Frontal cortex (tissue), 3 donors: ENCODE measurements at regions not wholly inside any gene's neighbourhood (a gene's known extent, or its start where the extent isn't known, plus 50 kb on each side); places are given as distances from the start of the nearest gene placed in this dataset.
"Not testable (repeated sequence)": the region's sequence is repeated elsewhere in the genome, so short reads cannot be mapped to it uniquely, and the experiment has no call there.

Experiments
- DNase-seq, 2 donors: peaks; one replicate each; pipeline ENCODE4 v3.0.0; 2012; ENCODE audit warnings: low spot score in 2 of 2
- FAIRE-seq: peaks from 2 replicates; lab custom pipeline; 2012; peaks lifted over from hg19 to GRCh38; lab: Jason Lieb, UNC
- donor health status: control.
- donor health status: control.
- donor health status: control.

- no peak for DNase-seq
- no peak for FAIRE-seq
Measured at GRCh38 chrX:22742174-22742573, 257.6 kb upstream of the DDX53 start.

GRCh38 chrX:22746081-22746480 is 253.7 kb upstream of the DDX53 start:
- DNase-seq = no peak

DNA sequence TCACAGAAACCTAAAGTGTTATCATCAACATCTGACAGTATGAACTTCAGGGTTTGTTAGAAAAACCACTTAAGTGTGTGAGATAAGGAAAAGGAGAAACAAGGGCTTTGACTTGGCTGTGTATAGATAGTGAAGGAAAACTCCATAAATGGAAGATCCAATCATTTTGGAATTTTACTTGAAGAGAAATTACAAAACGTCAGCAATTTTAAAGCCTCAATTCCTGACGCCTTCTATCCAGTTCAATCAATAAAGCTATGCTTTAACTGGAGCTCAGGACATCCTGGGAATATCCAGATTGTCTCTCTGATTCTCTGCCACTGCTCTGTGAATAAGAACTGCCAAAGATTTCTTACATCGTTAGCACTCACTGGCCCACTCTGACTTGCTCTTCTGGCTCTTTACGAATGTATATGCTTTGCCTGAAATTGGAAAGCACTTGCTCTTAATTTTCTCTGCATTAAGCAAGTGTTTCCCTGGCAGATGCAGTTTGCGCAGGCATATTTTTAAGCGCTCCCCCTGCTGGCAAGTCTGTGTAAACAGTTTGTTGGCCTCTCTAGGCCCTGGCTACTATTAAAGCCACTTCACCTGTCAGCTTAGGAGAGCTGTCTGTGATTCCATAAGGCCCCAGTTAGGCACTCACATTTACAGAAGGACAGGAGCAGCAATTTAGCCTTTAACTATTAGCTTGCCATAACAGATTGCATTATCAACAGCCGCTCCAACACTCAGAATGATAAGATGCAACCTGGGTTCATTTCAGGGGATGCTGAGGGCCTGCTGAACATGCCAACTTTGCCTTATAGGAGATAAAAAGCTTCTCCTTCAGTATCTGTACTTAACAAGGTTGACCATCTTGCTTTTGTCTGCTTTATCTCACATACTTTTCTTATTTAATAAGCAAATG is 251.4 kb upstream of the DDX53 start:
- FAIRE-seq (no peak), DNase-seq (peak; percentile 1 to 6)

More at GRCh38 chrX:22746081-22746480, 253.7 kb upstream of the DDX53 start:
- no peak for FAIRE-seq

DNA sequence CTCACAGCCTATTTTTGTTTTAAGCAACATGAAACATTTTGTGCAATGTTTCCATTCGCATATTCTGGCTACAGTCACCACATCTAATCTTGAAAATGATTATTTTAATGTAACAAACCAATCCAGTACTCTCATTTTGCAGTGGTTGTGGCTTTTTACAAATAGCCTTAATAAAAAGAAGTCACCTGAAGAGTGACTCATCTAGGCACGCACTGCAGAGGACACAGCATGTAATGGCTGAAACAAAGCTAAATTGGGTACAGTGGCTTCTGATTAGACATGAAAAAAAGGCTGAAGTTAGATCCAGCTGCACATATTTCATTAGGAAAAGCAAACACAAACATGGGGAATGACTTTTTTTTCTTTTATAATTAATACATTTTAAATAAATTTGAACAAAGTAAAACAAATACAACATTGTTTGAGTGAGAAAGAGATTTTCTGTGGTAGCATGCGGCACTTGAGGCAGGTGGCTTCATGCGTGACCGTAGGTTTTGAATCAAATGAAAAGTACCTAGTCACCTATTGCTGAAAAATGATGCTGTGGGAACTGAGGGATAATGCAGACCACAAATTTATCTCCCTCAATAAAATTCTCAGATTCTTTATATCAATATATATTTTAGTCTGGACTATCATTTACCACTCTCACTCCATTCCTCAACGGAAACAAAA is 240.8 kb upstream of the DDX53 start:
- no peak for FAIRE-seq
- DNase-seq = no peak

DNA sequence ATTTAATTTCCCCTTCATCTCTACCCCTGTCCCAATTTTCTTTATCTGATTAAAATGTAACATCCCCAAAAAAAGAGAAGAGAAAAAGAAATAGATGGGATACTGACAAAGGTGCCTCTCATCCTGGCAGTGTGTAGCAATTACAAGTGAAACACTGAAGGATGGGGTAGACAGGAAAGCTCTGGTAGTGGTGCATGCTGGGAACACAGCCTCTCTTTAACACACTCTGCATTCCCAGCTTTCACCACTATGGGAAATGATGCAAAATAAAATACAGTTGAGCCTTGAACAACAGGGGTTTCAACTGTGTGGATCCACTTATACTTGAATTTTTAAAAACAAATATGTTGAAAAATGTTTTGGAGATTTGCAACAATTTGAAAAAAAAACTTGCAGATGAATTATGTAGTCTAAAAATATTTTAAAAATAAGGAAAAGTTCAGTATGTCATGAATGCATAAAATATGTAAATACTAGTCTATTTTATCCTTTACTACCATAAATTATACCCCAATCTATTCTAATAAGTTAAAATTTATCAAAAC is 239.2 kb upstream of the DDX53 start:
- DNase-seq (no peak), FAIRE-seq (no peak)

GRCh38 chrX:22788221-22788620 is 211.5 kb upstream of the DDX53 start:
- DNase-seq = no peak
- no peak for FAIRE-seq

DNA sequence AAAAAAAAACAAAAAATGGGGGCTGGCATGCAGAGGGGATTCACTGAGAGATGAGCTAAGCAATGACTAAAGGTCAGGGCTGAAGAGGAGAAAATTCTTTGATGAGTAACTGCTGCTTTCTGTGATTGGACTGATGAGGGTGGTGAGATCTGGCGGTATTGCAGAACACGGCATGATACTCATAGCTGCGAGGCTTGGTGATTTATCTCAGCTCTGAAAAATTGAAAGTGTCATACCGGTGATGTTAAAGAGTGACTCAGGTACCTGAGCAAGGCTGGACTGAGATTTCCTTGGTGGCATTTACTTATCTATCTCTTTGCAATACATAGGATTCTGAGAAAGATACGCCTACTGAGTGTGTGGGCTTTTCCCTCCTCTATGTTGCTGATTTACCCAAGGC is 204.1 kb upstream of the DDX53 start:
- FAIRE-seq (no peak), DNase-seq (no peak)

DNA sequence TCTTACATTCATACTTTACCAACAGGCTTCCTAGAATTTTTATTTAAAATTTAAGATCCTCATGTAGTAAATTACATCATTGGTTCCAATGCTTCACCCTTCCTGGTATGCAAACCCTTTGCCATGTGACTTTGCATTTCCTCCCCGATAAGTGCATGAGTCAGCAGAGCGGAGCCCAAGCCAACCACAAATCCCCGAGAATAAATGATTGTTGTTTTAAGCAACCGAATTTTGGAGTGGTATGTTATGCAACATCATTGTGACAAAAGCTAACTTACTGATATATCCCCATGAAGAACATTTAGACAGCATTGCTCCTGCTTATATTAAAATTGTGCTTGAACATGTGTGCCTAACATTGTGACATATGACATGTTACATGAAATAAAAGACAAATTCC is 199.4 kb upstream of the DDX53 start:
- no peak for DNase-seq
- no peak for FAIRE-seq

DNA sequence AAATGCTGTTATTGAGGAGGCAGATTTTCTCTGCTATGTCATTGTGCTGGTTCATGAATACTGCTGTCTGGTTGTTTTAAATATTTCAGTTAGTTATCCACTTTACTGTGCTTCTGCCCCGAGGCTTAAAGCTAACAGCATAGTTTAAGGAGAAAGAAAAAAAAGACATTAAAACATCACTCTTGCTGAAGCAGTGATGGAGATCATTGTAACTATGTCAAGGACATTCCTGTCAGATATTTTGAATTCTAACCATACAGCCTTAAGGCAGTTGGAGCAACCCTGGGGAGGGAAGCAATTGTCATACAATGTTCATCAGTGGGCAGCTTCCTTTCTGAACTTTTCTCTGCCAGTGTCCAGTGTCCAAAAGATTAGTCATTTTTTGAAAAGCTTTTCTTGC is 199.0 kb upstream of the DDX53 start:
- no peak for FAIRE-seq
- no peak for DNase-seq

DNA sequence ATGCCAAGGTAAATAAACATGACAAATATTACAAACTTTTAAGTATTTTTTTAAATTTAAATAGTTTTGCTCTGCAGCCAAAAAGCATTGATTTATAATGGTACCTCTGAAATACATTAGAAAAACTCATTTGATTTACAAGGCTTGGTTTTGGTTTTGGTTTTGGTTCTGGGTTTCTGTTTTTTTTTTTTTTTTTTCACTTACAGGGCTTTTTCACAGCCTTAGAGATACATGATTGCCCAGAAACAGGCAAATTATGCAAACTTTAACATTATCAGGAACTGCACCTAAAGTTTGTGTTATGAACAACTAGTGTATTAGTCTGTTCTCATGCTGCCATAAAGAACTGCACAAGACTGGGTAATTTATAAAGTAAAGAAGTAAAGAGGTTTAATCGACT is 196.4 kb upstream of the DDX53 start:
- DNase-seq = no peak
- FAIRE-seq = no peak

- no peak for DNase-seq
- no peak for FAIRE-seq
Measured at GRCh38 chrX:22810876-22811275, 188.9 kb upstream of the DDX53 start.

GRCh38 chrX:22818061-22818460 is 181.7 kb upstream of the DDX53 start:
- FAIRE-seq (no peak), DNase-seq (no peak)

- DNase-seq (no peak), FAIRE-seq (no peak)
Measured at GRCh38 chrX:22855693-22856092, 144.1 kb upstream of the DDX53 start.

DNA sequence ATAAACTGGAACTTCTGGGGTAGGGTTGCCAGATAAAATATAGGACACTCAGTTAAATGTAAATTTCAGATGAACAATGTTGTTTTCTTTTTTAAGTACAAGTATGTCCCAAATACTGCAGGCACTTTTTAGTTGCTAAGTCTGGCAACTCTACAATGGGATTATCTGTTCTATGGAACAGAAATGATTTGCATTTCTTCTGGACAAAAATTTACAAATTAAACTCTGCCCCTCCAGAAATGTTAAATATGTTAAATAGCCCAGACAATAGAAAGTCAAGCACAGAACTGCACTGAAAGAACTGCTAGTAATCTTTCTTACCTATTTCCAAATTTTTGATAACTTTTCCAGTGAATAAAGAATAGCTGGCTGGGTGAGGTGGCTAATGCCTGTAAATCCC is 140.1 kb upstream of the DDX53 start:
- FAIRE-seq (no peak), DNase-seq (no peak)

GRCh38 chrX:22866801-22867200 is 133.0 kb upstream of the DDX53 start:
- not testable (repeated sequence) for FAIRE-seq, DNase-seq

DNA sequence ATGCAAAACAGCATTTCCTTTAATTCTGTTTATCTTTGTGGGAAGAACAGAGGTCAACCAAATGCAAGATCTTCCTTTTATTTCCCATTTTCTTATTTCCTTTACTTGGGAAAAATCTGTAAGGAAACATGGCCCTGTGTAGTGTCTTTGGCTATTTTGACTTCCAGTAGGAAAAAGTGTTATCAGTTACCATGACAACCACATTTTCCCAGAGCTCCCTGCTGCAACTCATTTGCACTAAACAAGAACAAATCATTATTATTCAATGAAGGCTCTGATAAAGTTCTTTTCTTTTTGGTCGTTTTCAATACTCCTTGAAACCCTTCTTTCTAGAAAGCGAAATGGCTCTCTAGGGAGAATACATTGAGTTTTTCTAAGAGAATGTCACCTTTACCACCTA is 117.2 kb upstream of the DDX53 start:
- FAIRE-seq (no peak), DNase-seq (no peak)

- FAIRE-seq = no peak
- no peak for DNase-seq
Measured at GRCh38 chrX:22889819-22890218, 109.9 kb upstream of the DDX53 start.

- DNase-seq (no peak), FAIRE-seq (no peak)
Measured at GRCh38 chrX:22912616-22913015, 87.1 kb upstream of the DDX53 start.

- DNase-seq (no peak), FAIRE-seq (no peak)
Measured at GRCh38 chrX:22922961-22923360, 76.8 kb upstream of the DDX53 start.

DNA sequence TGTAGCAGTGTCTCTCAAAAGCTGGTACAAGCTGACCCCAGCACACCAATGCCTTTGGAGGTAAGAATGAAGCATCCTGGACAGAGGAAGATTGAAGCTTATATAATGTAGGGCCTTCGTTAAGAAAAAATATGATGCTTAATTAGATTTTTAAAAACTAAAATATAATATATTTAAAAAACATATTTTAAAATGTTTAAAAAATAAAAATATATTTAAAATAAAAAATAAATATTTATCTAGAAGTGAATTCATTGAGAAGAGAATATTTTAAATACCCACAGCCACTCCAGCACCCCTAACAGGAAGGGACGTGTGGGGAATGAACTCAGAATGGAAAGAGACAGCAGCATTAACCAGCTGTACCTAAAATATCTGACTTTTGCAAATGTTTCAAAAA is 65.1 kb upstream of the DDX53 start:
- DNase-seq (no peak), FAIRE-seq (no peak)

GRCh38 chrX:22944945-22945344 is 54.8 kb upstream of the DDX53 start:
- FAIRE-seq (no peak), DNase-seq (no peak)
